B cell (primary cell): ENCODE measurements at regions not wholly inside any gene's neighbourhood (a gene's known extent, or its start where the extent isn't known, plus 50 kb on each side); places are given as distances from the start of the nearest gene placed in this dataset.

ENCODE experiments used
- ATAC-seq: fragments of 200-7000 bp; cut with Tn5 transposase; one replicate; pipeline ENCODE4 v1.10.0; 2021; ENCODE audit warnings: low read depth, mild to moderate bottlenecking, moderate number of reproducible peaks, moderate library complexity
- CTCF ChIA-PET: fragments of 350-600 bp; sonication (Branson Sonifier 250); formaldehyde crosslinking; loops from one replicate; lab custom pipeline; 2021; ENCODE audit warnings: antibody characterized with exemption, inconsistent platforms; lab: Charles Lee
- POLR2A ChIA-PET: fragments of 350-600 bp; sonication (Branson Sonifier 250); formaldehyde crosslinking; loops from one replicate; lab custom pipeline; 2021; ENCODE audit warnings: antibody characterized with exemption; lab: Charles Lee
- DNase-seq: peaks from one replicate; pipeline ENCODE4 v3.0.0; 2013
- H2AFZ ChIP-seq: 2 replicates; pipeline ENCODE4 v1.6.1; 2012; ENCODE audit warnings: mild to moderate bottlenecking, low read depth, low read length; ENCODE audit not compliant: insufficient read depth, poor library complexity, severe bottlenecking
- H3K27ac ChIP-seq, 2 donors: 1 replicate in 1 of 2; 2 replicates in 1 of 2; pipeline ENCODE4 v1.5.1; 2012 to 2013; ENCODE audit warnings: low read length in 2 of 2, mild to moderate bottlenecking in 2 of 2, moderate library complexity in 1 of 2
- H3K27me3 ChIP-seq, 4 experiments: fragments of 200-600 bp in 1 of 4; sonication (generic) in 1 of 4; replicated peaks in 1 of 4; 1 replicate in 2 of 4; 2 replicates in 2 of 4; pipeline versions ENCODE4 v1.6.1 to v1.7.0; 2013 to 2016; ENCODE audit warnings: low read length in 3 of 4, mild to moderate bottlenecking in 2 of 4, mixed read lengths in 1 of 4, moderate library complexity in 1 of 4; ENCODE audit not compliant: insufficient read depth in 4 of 4, control insufficient read depth in 3 of 4; ENCODE audit errors: control extremely low read depth in 1 of 4
- H3K36me3 ChIP-seq, 2 experiments: replicated peaks in 1 of 2; 1 replicate in 1 of 2; 2 replicates in 1 of 2; pipeline versions ENCODE4 v1.6.1 to v1.7.1; 2013; ENCODE audit warnings: low read length in 1 of 2; ENCODE audit not compliant: insufficient read depth in 2 of 2, control insufficient read depth in 1 of 2; ENCODE audit errors: control extremely low read depth in 1 of 2, extremely low read depth in 1 of 2
- H3K4me1 ChIP-seq, 2 donors: fragments of 200-600 bp in 1 of 2; sonication (generic) in 1 of 2; 1 replicate in 1 of 2; 2 replicates in 1 of 2; pipeline versions ENCODE4 v1.5.1 to v1.6.1; 2013 to 2017; ENCODE audit warnings: low read length in 2 of 2; ENCODE audit not compliant: control insufficient read depth in 2 of 2, insufficient read depth in 2 of 2
- H3K4me2 ChIP-seq: replicated peaks from 2 replicates; pipeline ENCODE3; 2012; ENCODE audit warnings: mild to moderate bottlenecking, low read depth, low read length; ENCODE audit not compliant: poor library complexity, severe bottlenecking
- H3K4me3 ChIP-seq, 5 experiments: fragments of 200-600 bp in 1 of 5; sonication (generic) in 1 of 5; 1 replicate in 3 of 5; 2 replicates in 2 of 5; pipeline versions ENCODE4 v1.5.1 to v1.7.0; 2011 to 2016; ENCODE audit warnings: low read length in 4 of 5, mild to moderate bottlenecking in 4 of 5, low read depth in 2 of 5, control low read depth in 1 of 5, moderate library complexity in 1 of 5; ENCODE audit not compliant: insufficient read depth in 1 of 5; ENCODE audit errors: control extremely low read depth in 1 of 5, extremely low read depth in 1 of 5
- H3K79me2 ChIP-seq: fragments of 200-600 bp; sonication (generic); one replicate; pipeline ENCODE4 v1.6.0; 2016; ENCODE audit warnings: low read length; ENCODE audit not compliant: control insufficient read depth, insufficient read depth
- H3K9ac ChIP-seq: fragments of 200-600 bp; sonication (generic); 2 replicates; pipeline ENCODE4 v1.6.1; 2017; ENCODE audit warnings: mild to moderate bottlenecking, low read length, moderate library complexity
- H3K9me3 ChIP-seq, 3 donors: one replicate each; pipeline versions ENCODE4 v1.6.1 to v1.7.1; 2013; ENCODE audit warnings: low read length in 2 of 3; ENCODE audit not compliant: control insufficient read depth in 2 of 3, insufficient read depth in 1 of 3; ENCODE audit errors: control extremely low read depth in 1 of 3
- H4K20me1 ChIP-seq: 2 replicates; pipeline ENCODE4 v1.6.0; 2012; ENCODE audit warnings: mild to moderate bottlenecking, low read length; ENCODE audit not compliant: insufficient read depth, control insufficient read depth, poor library complexity, severe bottlenecking
- H3K27ac Mint-ChIP-seq: one replicate; pipeline ENCODE4 v1.8.0; 2021; ENCODE audit warnings: mixed read lengths
- H3K27me3 Mint-ChIP-seq: one replicate; pipeline ENCODE4 v1.8.0; 2021; ENCODE audit warnings: mixed read lengths
- H3K4me1 Mint-ChIP-seq: one replicate; pipeline ENCODE4 v1.8.0; 2021; ENCODE audit warnings: mixed read lengths
- H3K4me3 Mint-ChIP-seq: one replicate; pipeline ENCODE4 v1.8.0; 2021; ENCODE audit warnings: mixed read lengths
- H3K9me3 Mint-ChIP-seq: one replicate; pipeline ENCODE4 v1.8.0; 2022; ENCODE audit warnings: mixed read lengths; ENCODE audit not compliant: insufficient read depth
- EZH2 ChIP-seq: IDR thresholded peaks from 2 replicates; pipeline ENCODE4 v1.6.1; 2012; ENCODE audit warnings: borderline replicate concordance, low read depth, mild to moderate bottlenecking, moderate library complexity, low read length; ENCODE audit not compliant: insufficient read depth, poor library complexity, severe bottlenecking
- WGBS: methylation state at CpG from one replicate; pipeline ENCODE4 v1.1.5; 2013; ENCODE audit warnings: missing lambda C conversion rate; ENCODE audit not compliant: insufficient coverage; 5-methylcytosine and 5-hydroxymethylcytosine counted together
- intact Hi-C: fragments of 100-400 bp; cut with micrococcal nuclease; formaldehyde crosslinking; loops from one replicate; pipeline ENCODE4 v1.10.0; 2022
- TF ChIP-seq, protein P1 (sequence below): fragments of 200-600 bp; IDR thresholded peaks from one replicate; pipeline ENCODE4 v1.8.0; 2022; ENCODE audit warnings: antibody characterized with exemption, mild to moderate bottlenecking

DNA sequence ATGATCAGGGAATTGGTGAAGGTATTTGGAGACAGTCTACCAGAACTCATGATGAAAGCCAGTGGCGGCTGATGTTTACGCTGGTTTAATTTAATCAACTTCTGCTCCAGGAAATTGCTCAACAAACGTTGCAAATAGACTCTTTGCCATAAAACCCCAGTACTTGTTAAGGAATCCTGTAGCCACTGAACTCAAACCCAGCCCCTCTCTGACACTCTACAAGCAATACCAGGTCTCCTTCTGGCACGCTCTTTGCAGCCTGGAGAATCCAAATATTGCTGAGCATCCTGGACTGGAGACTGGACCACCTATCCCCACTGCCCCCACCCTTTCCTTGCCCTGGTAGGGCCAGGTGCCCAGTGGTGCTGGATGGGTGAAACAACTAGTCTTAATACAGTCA lies 308.2 kb downstream of the FBXO15 start:
- peaks cover 5% of the 10 kb centered on the region for H3K4me1 Mint-ChIP-seq
- no peaks in the 10 kb centered on the region for H3K79me2 ChIP-seq
- no peak overlapping the region for H3K4me3 Mint-ChIP-seq
- H3K4me3 ChIP-seq: no peak overlapping the region
- no peak overlapping the region for H3K27ac Mint-ChIP-seq
- no peaks in the 10 kb centered on the region for H4K20me1 ChIP-seq
- no peaks in the 10 kb centered on the region for H3K9me3 ChIP-seq
- CTCF ChIA-PET: no interaction called here
- POLR2A ChIA-PET: no interaction called here
- ATAC-seq (no peak), DNase-seq (no peak)
- H3K4me1 ChIP-seq: peaks cover 0 to 3% of the 10 kb centered on the region in 2 donors
- H3K36me3 ChIP-seq: no peaks in the 10 kb centered on the region
- H3K4me2 ChIP-seq: no peak overlapping the region
- no peaks in the 10 kb centered on the region for H3K9me3 Mint-ChIP-seq
- H2AFZ ChIP-seq: no peak overlapping the region
- intact Hi-C loops: no loop called here
- WGBS: 84% methylated on average over 3 of the region's 4 CpGs
- no peaks in the 10 kb centered on the region for H3K27me3 Mint-ChIP-seq
- H3K27ac ChIP-seq: no peak overlapping the region
- H3K9ac ChIP-seq: no peak overlapping the region
- TF ChIP-seq, protein P1, sequence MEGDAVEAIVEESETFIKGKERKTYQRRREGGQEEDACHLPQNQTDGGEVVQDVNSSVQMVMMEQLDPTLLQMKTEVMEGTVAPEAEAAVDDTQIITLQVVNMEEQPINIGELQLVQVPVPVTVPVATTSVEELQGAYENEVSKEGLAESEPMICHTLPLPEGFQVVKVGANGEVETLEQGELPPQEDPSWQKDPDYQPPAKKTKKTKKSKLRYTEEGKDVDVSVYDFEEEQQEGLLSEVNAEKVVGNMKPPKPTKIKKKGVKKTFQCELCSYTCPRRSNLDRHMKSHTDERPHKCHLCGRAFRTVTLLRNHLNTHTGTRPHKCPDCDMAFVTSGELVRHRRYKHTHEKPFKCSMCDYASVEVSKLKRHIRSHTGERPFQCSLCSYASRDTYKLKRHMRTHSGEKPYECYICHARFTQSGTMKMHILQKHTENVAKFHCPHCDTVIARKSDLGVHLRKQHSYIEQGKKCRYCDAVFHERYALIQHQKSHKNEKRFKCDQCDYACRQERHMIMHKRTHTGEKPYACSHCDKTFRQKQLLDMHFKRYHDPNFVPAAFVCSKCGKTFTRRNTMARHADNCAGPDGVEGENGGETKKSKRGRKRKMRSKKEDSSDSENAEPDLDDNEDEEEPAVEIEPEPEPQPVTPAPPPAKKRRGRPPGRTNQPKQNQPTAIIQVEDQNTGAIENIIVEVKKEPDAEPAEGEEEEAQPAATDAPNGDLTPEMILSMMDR: no peak
- TF ChIP-seq EZH2: no peak
- peaks cover 0 to 4% (median 0%) of the 10 kb centered on the region in 4 experiments for H3K27me3 ChIP-seq

DNA sequence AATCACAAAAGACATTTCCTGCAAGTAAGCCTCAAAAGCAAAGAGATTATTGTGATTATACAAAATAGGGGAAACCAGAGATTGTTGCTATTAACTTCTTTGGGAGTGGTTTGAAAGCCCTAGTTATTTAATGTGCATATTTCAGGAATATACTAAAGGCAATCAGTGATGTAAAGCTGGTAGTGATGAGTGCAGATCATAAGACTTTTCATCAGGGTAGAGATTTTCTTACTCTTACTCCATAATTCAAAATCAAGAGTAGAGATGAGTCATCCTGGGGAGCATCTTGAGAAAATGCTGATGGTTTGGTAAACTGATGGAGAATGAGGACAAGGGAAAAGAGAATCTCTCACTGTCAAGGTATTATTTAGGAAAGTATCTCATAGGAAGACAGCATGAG lies 309.5 kb downstream of the FBXO15 start:
- Histone ChIP-seq H3K9me3 (no peaks in the 10 kb centered on the region), H3K36me3 (no peaks in the 10 kb centered on the region)
- no peaks in the 10 kb centered on the region for H3K27me3 Mint-ChIP-seq

More for the DNA sequence above, 309.5 kb downstream of the FBXO15 start:
- H3K4me3 ChIP-seq: no peak overlapping the region
- H3K4me3 Mint-ChIP-seq: no peak overlapping the region
- H3K27ac Mint-ChIP-seq: no peak overlapping the region
- H3K4me1 ChIP-seq: peaks cover 0 to 3% of the 10 kb centered on the region in 2 donors
- H3K79me2 ChIP-seq: no peaks in the 10 kb centered on the region
- no peaks in the 10 kb centered on the region for H3K9me3 Mint-ChIP-seq
- H3K27me3 ChIP-seq: no peaks in the 10 kb centered on the region
- H4K20me1 ChIP-seq: no peaks in the 10 kb centered on the region
- CTCF ChIA-PET: no interaction called here
- ATAC-seq (no peak), DNase-seq (no peak)
- H2AFZ ChIP-seq: no peak overlapping the region
- H3K4me1 Mint-ChIP-seq: peaks cover 5% of the 10 kb centered on the region
- no peak overlapping the region for H3K9ac ChIP-seq
- intact Hi-C loops: no loop called here
- POLR2A ChIA-PET: no interaction called here
- H3K27ac ChIP-seq: no peak overlapping the region
- TF ChIP-seq, protein P1: no peak
- TF ChIP-seq EZH2: no peak
- no peak overlapping the region for H3K4me2 ChIP-seq
